GM18511 (cell line): ENCODE measurements at regions not wholly inside any gene's neighbourhood (a gene's known extent, or its start where the extent isn't known, plus 50 kb on each side); places are given as distances from the start of the nearest gene placed in this dataset.
"Not testable (repeated sequence)": the region's sequence is repeated elsewhere in the genome, so short reads cannot be mapped to it uniquely, and the experiment has no call there.

Experiments
- ATAC-seq: cut with Tn5 transposase; IDR thresholded peaks from one replicate; pipeline ENCODE4 v1.9.1; 2021; ENCODE audit warnings: mild to moderate bottlenecking, moderate library complexity; ENCODE audit not compliant: unreplicated experiment

DNA sequence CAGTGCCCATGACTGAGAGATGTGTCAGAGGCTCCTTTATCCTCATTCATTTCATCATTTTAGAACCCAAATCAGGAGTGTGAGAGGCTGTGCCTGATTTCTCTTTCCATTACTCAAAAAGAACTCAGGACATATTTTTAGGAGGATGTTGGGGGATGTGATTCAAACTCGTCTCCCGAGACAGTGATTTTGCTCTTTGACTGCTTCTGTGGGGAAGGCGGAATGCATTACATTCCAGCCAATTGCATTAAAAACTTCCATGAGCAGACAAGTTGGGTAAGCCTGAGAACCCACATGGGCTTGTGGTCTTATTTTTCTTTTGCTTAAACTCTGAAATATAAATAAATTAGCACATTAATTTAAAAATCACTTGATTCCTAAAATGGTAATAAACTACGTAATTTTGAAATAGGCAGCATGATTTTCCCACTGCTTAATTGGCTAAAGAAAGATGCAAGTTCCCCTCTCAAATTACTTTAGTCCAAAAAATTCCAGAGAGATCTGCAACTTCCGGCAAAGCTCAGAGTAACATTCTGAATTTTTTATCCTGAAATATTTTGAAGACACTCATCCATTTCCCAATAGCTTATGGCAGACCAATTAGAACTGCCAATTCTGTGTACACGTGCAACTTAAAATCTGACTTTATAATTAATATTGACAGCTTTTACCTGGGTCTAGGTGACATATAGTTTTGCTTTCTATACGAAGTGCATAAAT, 185.6 kb downstream of the C7orf25 start:
- ATAC-seq = no peak

- no peak for ATAC-seq
These were observed 189.2 kb downstream of the C7orf25 start for GRCh38 chr7:42722716-42723115.

- ATAC-seq = no peak
These were observed 189.7 kb downstream of the C7orf25 start for GRCh38 chr7:42722198-42722597.

- no peak for ATAC-seq
These were observed 190.7 kb downstream of the C7orf25 start for GRCh38 chr7:42720991-42721796.

GRCh38 chr7:42720012-42720411, 191.9 kb downstream of the C7orf25 start:
- no peak for ATAC-seq

DNA sequence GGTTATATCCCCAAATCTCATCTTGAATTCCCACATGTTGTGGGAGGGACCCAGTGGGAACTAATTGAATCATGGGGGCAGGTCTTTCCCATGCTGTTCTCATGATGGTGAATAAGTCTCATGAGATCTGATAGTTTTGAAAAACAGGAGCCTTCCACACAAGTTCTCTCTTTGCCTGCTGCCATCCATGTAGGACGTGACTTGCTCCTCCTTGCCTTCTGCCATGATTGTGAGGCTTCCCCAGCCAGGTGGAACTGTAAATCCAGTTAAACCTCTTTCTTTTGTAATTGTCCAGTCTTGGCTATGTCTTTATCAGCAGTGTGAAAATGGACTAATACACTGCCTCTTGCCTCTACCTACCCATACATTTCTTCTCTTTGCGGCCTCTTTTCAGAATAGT, 193.4 kb downstream of the C7orf25 start:
- ATAC-seq = not testable (repeated sequence)

DNA sequence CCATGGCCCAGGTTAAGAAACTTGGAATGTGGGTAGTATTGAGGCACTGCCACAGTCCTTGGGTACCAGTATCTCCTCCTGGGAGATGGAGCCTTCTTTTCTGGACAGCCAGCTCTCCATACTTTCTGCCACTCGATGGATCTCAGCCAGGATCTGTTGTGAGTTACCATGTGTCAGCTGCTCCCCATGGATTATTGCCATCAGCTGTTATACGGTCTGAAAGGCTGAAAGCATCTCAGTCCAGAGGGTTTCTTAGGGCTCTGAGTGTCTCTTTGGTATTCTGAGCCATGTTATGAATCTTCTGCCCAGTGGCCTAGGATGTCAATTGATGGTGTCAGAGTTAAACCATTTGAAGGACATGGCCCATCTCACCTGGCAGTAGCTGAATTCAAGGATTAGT, 197.5 kb downstream of the C7orf25 start:
- ATAC-seq = no peak

DNA sequence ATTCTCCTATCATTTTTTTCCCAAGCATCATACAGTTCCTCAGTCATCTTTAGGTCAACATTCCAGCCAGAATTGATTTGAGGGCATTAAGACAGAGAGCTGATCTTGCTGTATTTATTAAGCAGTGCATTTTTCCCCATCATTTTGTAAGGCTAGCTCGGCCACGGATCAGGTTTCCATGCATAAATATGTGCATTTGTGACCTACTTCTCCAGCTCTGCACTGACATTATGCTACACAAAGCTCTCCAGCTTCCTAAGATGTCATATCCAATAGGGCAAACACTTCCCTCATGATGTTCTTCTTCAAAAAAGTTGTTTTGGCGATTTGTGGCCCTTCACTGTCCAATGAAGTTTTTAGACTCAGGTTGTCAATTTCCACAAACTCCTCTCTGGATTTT, 202.6 kb downstream of the C7orf25 start:
- no peak for ATAC-seq

DNA sequence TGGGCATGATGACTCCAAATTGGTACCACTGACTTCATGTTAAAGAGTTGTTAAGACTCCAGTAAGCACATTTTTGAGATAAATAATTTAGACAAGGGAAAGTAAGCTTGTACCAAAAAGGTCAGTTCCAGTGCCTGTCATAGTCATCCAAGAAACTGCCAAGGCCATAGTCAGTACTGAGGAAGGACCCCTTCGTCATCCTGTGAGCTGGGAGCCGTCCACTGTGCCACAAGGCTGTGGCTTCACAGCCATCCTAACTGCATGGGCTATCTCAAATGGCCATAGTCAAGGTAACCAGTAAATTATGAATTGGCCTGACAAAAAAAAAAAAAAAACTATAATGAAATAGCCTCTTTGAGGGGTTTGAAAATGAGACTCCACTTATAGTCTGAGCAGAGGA, 207.2 kb downstream of the C7orf25 start:
- ATAC-seq = no peak

- no peak for ATAC-seq
These were observed 209.2 kb downstream of the C7orf25 start for GRCh38 chr7:42702647-42703046.

DNA sequence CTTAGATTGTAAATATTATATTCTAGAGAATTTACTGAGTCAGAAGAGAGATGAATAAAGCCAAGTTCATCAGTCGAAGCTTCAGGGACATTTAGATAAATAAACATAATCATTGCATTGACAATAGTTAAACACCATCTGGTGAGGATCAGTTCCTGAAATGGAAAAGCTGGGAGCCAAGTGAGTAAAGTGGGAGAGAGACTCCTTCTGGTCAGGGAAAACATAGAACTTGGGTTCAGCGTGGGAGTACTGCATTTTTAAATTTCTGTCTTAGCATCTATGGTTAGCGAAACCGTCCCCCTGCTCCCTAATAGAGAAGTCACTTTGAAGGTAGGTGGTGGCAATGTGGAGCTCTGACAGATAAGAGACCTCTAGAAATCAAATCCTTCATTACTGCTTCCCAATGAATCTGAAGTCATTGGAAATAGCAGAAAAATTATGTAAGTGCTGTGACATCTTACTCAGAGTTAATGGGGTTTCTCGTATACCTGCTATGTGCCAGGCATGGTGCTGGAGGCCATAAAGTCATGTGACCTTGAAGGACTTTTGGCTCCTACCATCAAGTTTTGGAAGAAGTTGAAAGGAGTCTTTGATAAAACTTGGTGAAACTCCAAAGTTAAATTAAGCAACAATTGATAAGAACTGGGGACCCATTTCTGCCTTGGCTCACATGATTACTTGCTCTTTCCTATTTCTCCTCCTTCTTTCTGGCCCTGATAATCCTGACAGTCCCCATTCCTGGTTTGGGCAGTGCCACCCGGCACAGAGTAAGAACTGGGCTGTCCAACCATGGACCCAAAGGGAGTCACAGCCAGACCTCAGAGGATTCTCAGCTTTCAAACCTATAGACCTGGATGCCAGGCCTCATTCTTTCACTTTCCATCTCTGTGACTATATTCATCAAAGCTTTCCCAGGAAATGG, 211.2 kb downstream of the C7orf25 start:
- no peak for ATAC-seq

- no peak for ATAC-seq
These were observed 212.3 kb downstream of the C7orf25 start for GRCh38 chr7:42699380-42700178.

DNA sequence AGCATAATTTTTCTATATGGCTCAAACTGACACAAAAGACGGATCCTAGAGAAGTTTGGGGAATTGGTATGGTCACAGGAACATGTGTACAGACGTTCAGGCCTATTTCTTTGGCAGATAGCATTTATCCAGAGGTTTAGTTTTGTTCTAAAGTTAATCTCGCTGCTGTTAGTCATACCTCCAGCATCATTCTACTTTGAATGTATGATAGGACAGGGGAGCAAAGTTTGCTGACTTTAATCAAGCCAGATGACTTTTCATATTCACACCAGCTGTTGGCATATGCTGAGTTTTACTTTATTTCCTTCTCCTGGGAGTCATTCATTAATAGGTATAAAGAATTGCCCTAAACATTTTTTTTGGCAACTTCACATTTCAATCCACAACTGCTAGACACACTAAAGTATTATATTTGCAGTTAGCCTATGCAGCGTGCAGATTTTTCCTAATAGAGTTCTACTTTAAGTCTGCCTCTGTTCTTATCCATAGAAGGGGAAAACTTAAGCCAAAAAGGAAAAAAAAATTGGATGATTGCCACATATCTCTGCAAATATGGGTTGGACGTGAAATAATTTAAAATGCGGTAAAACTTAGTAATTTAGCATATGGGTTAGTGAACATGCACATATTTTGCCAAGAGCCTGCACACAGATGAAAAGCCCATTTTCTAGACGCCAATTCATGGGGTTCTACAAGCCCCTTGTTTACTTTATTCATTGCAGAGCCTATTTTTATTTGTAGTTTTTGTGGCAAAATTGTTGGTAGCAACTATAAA, 213.1 kb downstream of the C7orf25 start:
- ATAC-seq = no peak

GRCh38 chr7:42694894-42695507, 216.9 kb downstream of the C7orf25 start:
- ATAC-seq = no peak

DNA sequence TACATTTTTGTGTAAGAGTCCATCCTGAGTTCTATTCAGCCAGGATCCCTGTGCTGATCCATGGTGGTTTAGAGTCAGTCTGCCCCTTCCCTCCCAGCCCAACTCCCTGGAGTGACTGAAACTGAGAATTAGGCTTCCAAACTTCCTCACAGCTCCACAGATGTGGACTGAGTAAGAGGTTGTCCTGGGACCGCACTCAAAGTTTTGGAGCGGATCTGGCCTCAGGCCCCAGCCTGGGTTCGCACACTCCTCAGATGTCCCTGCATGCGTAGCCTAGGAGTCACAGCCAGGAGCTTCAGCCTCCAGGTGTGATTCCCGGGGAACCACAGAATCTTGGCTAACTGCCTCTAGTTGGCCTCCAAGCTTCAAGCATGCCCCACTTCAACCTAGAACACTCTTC, 218.1 kb downstream of the C7orf25 start:
- ATAC-seq = no peak

GRCh38 chr7:42692621-42693020, 219.2 kb downstream of the C7orf25 start:
- no peak for ATAC-seq

DNA sequence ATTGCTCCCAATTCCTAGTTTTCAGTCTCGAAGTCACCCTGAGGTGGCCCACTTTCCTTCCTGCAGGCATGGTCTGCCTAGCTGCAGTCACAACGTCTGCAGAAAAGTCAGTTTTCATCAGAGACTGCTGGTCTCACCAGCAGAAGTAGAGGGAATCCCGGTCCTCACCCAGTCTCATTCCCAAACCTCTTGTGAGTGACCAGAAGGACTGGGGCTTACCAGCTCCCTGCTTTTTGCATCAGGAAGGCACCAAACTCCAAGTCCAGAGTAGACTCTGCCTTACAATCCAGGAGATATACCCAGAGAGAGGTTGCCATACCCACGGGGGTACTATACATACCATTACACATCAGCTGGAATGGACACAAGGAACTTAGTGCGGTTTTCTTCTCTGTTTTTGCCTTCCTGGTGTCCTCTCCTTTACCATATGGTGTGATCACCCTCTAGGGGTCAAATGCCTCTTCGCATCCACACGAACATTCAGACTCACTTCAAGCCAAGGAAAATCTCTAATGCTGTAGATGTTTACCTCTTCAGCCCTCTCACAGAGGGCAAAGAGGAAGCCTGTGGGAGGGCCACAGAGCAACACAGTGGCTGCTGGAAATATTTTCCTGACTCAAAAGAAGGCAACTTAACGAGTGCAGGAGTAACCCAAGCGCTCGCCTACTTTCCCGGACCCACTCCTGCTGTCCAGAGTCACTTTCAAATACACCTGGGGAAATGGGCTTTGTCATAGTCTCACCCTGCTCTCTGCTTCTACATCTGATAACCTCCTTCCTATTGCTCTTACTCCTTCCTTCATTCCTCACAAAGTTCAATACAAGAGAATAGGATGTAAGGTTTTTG, 220.9 kb downstream of the C7orf25 start:
- ATAC-seq = no peak

DNA sequence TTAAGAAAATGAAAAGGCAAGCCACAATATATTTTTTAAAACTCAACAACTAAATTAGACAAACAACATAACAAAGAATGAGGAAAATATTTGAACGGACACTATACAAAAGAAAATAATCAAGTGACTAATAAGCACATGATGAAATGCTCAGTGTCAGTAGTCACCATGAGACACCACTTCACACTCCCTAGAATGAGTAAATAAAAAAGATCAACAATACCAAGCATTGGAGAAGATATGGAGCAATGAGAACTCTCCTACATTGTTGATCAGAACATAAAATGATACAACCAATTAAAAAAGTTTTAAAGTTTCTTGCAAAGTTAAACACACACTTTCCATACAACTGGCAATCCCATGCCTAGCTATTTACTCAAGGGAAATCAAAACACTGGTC, 222.2 kb downstream of the C7orf25 start:
- ATAC-seq = no peak

- no peak for ATAC-seq
These were observed 223.9 kb downstream of the C7orf25 start for GRCh38 chr7:42688056-42688371.
